ENCODE measurements at regions not wholly inside any gene's neighbourhood (a gene's known extent, or its start where the extent isn't known, plus 50 kb on each side); places are given as distances from the start of the nearest gene placed in this dataset.

DNA sequence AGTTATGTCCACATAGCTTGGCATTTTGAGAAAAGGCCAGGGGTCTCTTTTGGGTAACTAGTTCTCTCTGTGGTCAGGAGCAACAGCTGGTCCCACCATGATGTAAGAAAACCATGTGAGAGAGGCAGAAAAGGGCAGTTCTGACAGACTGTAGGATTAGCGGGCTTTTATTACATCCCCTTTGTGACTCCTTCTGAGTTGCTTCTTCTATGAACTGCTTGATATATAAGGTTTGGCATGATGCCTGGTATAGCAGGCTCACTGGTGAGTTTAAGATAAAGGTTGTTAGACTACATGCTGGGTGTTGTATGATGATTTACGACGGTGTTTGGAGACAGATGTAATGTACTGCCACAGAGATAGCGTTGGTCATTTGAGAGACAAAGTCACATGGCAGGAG is 2308.1 kb upstream of the AGA start:
- TF ChIP-seq POLR2AphosphoS5 (IDR thresholded peaks at IDR 0.05; ENCODE audit: low read depth, low read length), result no peak
- no peak for TF ChIP-seq TAF1 (IDR thresholded peaks at IDR 0.05; ENCODE audit: borderline replicate concordance, low read depth, low read length)
